ENCODE measurements at regions not wholly inside any gene's neighbourhood (a gene's known extent, or its start where the extent isn't known, plus 50 kb on each side); places are given as distances from the start of the nearest gene placed in this dataset.
A peak's percentile ranks its signal among the peaks of the same experiment; 100 is the strongest.

GRCh38 chr21:38898422-38899096 lies 92.8 kb downstream of the ETS2 start:
- Histone ChIP-seq H3K4me1 (peaks cover 0 to 13% of the 10 kb centered on the region in 2 donors), H3K27me3 (no peaks in the 10 kb centered on the region), H3K36me3 (no peaks in the 10 kb centered on the region), H3K9me3 (no peaks in the 10 kb centered on the region), H3K27ac (peak overlapping the region in 1 of 2 donors; percentile 25), H3K4me3 (no peak overlapping the region)
- DNase-seq (ENCODE audit: low spot score in 2 of 2): no peak
- intact Hi-C loops (cut with DNase I): no loop called here
- TF ChIP-seq, protein P1, sequence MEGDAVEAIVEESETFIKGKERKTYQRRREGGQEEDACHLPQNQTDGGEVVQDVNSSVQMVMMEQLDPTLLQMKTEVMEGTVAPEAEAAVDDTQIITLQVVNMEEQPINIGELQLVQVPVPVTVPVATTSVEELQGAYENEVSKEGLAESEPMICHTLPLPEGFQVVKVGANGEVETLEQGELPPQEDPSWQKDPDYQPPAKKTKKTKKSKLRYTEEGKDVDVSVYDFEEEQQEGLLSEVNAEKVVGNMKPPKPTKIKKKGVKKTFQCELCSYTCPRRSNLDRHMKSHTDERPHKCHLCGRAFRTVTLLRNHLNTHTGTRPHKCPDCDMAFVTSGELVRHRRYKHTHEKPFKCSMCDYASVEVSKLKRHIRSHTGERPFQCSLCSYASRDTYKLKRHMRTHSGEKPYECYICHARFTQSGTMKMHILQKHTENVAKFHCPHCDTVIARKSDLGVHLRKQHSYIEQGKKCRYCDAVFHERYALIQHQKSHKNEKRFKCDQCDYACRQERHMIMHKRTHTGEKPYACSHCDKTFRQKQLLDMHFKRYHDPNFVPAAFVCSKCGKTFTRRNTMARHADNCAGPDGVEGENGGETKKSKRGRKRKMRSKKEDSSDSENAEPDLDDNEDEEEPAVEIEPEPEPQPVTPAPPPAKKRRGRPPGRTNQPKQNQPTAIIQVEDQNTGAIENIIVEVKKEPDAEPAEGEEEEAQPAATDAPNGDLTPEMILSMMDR (IDR thresholded peaks at IDR 0.05): no peak

- peaks cover 0 to 9% of the 10 kb centered on the region in 2 donors for H3K4me1 ChIP-seq
- DNase-seq (ENCODE audit: low spot score in 2 of 2): no peak
- no peaks in the 10 kb centered on the region for H3K27me3 ChIP-seq
- TF ChIP-seq, protein P1 (IDR thresholded peaks at IDR 0.05): no peak
- peak overlapping the region; percentile 25 to 33 for H3K27ac ChIP-seq
- intact Hi-C loops (cut with DNase I): no loop called here
- H3K9me3 ChIP-seq: no peaks in the 10 kb centered on the region
- H3K4me3 ChIP-seq: no peak overlapping the region
- H3K36me3 ChIP-seq: no peaks in the 10 kb centered on the region
Observed at GRCh38 chr21:38897532-38898421, 92.0 kb downstream of the ETS2 start.

GRCh38 chr21:38894899-38895298 lies 89.2 kb downstream of the ETS2 start:
- intact Hi-C loops (cut with DNase I): no loop called here
- no peak overlapping the region for H3K27ac ChIP-seq
- peaks cover 0 to 9% of the 10 kb centered on the region in 2 donors for H3K4me1 ChIP-seq
- H3K4me3 ChIP-seq: no peak overlapping the region
- TF ChIP-seq, protein P1 (IDR thresholded peaks at IDR 0.05): no peak
- no peaks in the 10 kb centered on the region for H3K36me3 ChIP-seq
- DNase-seq (ENCODE audit: low spot score in 2 of 2): no peak
- no peaks in the 10 kb centered on the region for H3K9me3 ChIP-seq
- H3K27me3 ChIP-seq: no peaks in the 10 kb centered on the region

GRCh38 chr21:38888991-38889561 lies 83.3 kb downstream of the ETS2 start:
- Histone ChIP-seq H3K36me3 (no peaks in the 10 kb centered on the region), H3K4me3 (no peak overlapping the region), H3K9me3 (peaks cover 12 to 14% of the 10 kb centered on the region in 2 donors), H3K27me3 (no peaks in the 10 kb centered on the region), H3K27ac (peak overlapping the region; percentile 71 to 74), H3K4me1 (peaks cover 0 to 10% of the 10 kb centered on the region in 2 donors)
- no peak for DNase-seq (ENCODE audit: low spot score in 2 of 2)
- TF ChIP-seq, protein P1 (IDR thresholded peaks at IDR 0.05): no peak
- intact Hi-C loops (cut with DNase I): no loop called here

- Histone ChIP-seq H3K27me3 (no peaks in the 10 kb centered on the region), H3K4me1 (peaks cover 0 to 10% of the 10 kb centered on the region in 2 donors), H3K4me3 (no peak overlapping the region), H3K9me3 (peaks cover 12 to 14% of the 10 kb centered on the region in 2 donors), H3K36me3 (no peaks in the 10 kb centered on the region), H3K27ac (no peak overlapping the region)
- no peak for DNase-seq (ENCODE audit: low spot score in 2 of 2)
- TF ChIP-seq, protein P1 (IDR thresholded peaks at IDR 0.05): no peak
- intact Hi-C loops (cut with DNase I): no loop called here
Observed at GRCh38 chr21:38887749-38888148, 82.0 kb downstream of the ETS2 start.
